Heart left ventricle (tissue), 16 donors: ENCODE measurements at regions not wholly inside any gene's neighbourhood (a gene's known extent, or its start where the extent isn't known, plus 50 kb on each side); places are given as distances from the start of the nearest gene placed in this dataset.

ENCODE experiments used
- ATAC-seq, 4 donors: fragments of 200-7000 bp; cut with Tn5 transposase; one replicate each; pipeline ENCODE4 v1.9.1; 2020 to 2022; ENCODE audit warnings: moderate library complexity in 4 of 4, mild to moderate bottlenecking in 3 of 4, moderate number of reproducible peaks in 1 of 4
- DNase-seq, 5 donors: peaks; one replicate each; pipeline ENCODE4 v3.0.0-alpha.2; 2020
- H3K27ac ChIP-seq, 12 donors: fragments of 200-600 bp; sonication (generic) in 4 of 12; one replicate each; pipeline versions ENCODE4 v1.5.0 to v1.8.0; 2016 to 2022; ENCODE audit warnings: mild to moderate bottlenecking in 2 of 12
- H3K27me3 ChIP-seq, 9 donors: fragments of 200-600 bp; sonication (generic) in 2 of 9; one replicate each; pipeline versions ENCODE4 v1.5.1 to v1.8.0; 2016 to 2022; ENCODE audit warnings: mild to moderate bottlenecking in 3 of 9
- H3K36me3 ChIP-seq, 9 donors: fragments of 200-600 bp; sonication (generic) in 2 of 9; one replicate each; pipeline versions ENCODE4 v1.5.0 to v1.8.0; 2018 to 2022; ENCODE audit warnings: mild to moderate bottlenecking in 2 of 9
- H3K4me1 ChIP-seq, 12 donors: fragments of 200-600 bp; sonication (generic) in 4 of 12; one replicate each; pipeline versions ENCODE4 v1.5.0 to v1.8.0; 2016 to 2022; ENCODE audit warnings: mild to moderate bottlenecking in 3 of 12
- H3K4me3 ChIP-seq, 12 donors: fragments of 200-600 bp; sonication (generic) in 4 of 12; one replicate each; pipeline versions ENCODE4 v1.5.0 to v1.8.0; 2017 to 2022; ENCODE audit warnings: mild to moderate bottlenecking in 9 of 12, moderate library complexity in 4 of 12
- H3K9me3 ChIP-seq, 12 donors: fragments of 200-600 bp; sonication (generic) in 4 of 12; one replicate each; pipeline versions ENCODE4 v1.5.0 to v1.8.0; 2016 to 2022; ENCODE audit warnings: mild to moderate bottlenecking in 1 of 12
- CTCF ChIP-seq, 12 donors: fragments of 200-600 bp; sonication (generic) in 4 of 12; IDR thresholded peaks; one replicate each; pipeline versions ENCODE4 v1.5.0 to v1.8.0; 2018 to 2022; ENCODE audit warnings: antibody characterized with exemption in 12 of 12, mild to moderate bottlenecking in 5 of 12
- POLR2A ChIP-seq, 2 donors: fragments of 450-650 bp; IDR thresholded peaks; one replicate each; pipeline ENCODE4 v1.6.1; 2017; ENCODE audit warnings: antibody characterized with exemption in 2 of 2, mild to moderate bottlenecking in 2 of 2, moderate library complexity in 2 of 2
- WGBS, 4 donors: extraction: QIAGEN DNeasy Blood & Tissue Kit in 2 of 4; methylation state at CpG; one replicate each; pipeline versions ENCODE4 v1.1.5 to v1.1.7; 2013 to 2018; 5-methylcytosine and 5-hydroxymethylcytosine counted together
- intact Hi-C, 10 donors: fragments of 100-400 bp; cut with DNase I; formaldehyde crosslinking; loops; one replicate each; pipeline versions ENCODE4 v1.11.1 to v1.14.2; 2022
- donor health status: ischemic (EF 13 %, LVEDD 7.1; RV severe dilation, severe dysfunction).
- donor health status: healthy with polysubstance abuse.
- donor health status: DM: no; HTN: yes; CAD: no.
- donor health status: DM: no; HTN: no; CAD: no.
- donor health status: ischemic (EF 25% LVEDD 6.9; RV normal size, moderate dysfunction).
- donor health status: ischemic (EF 25% LVEDD 5.7; RV mildly dilated, moderate dysfunction).
- donor health status: healthy.
- donor health status: DM: yes; HTN: yes; CAD: no.
- donor health status: ischemic (EF 35%, LVEDD 5.7; RV mildly dilated, moderate dysfunction).
- donor health status: nonischemic (EF 11% LVEDD 7.7; RV severe dilation, severe dysfunction).
- donor health status: DM: yes; HTN: yes; CAD: no.
- donor health status: PGD.
- donor health status: ischemic (EF 29% LVEDD 5.4; RV normal size, mild dysfunction).
- donor health status: nonischemic (EF 23%, LVEDD 6.1; RV moderate dilation, normal function).

- Histone ChIP-seq H3K27ac (no peak overlapping the region), H3K9me3 (peaks cover 0 to 11% (median 0%) of the 10 kb centered on the region in 12 donors), H3K4me1 (peaks cover 0 to 4% (median 0%) of the 10 kb centered on the region in 12 donors), H3K36me3 (no peaks in the 10 kb centered on the region), H3K27me3 (no peaks in the 10 kb centered on the region), H3K4me3 (no peak overlapping the region)
- WGBS, 4 donors, result 63 to 91% (median 74%) methylated on average over 1 of the region's 1 CpG
- intact Hi-C loops, result no loop called here
- TF ChIP-seq POLR2A (IDR thresholded peaks at IDR 0.05) (no peak), CTCF (IDR thresholded peaks at IDR 0.05) (no peak)
- no peak for DNase-seq
- no peak for ATAC-seq
Measured at GRCh38 chr12:115898670-115899069, 378.8 kb downstream of the MED13L start.

- Histone ChIP-seq H3K36me3 (no peaks in the 10 kb centered on the region), H3K9me3 (peaks cover 0 to 2% (median 0%) of the 10 kb centered on the region in 12 donors), H3K27me3 (peaks cover 0 to 3% (median 0%) of the 10 kb centered on the region in 9 donors), H3K4me1 (peaks cover 0 to 4% (median 0%) of the 10 kb centered on the region in 12 donors), H3K4me3 (no peak overlapping the region), H3K27ac (no peak overlapping the region)
- DNase-seq, result no peak
- TF ChIP-seq POLR2A (IDR thresholded peaks at IDR 0.05) (no peak), CTCF (IDR thresholded peaks at IDR 0.05) (no peak)
- intact Hi-C loops, result no loop called here
- WGBS, 4 donors, result 54 to 77% (median 68%) methylated on average over 3 of the region's 3 CpGs
- no peak for ATAC-seq
Measured at GRCh38 chr12:115897729-115898128, 379.8 kb downstream of the MED13L start.

DNA sequence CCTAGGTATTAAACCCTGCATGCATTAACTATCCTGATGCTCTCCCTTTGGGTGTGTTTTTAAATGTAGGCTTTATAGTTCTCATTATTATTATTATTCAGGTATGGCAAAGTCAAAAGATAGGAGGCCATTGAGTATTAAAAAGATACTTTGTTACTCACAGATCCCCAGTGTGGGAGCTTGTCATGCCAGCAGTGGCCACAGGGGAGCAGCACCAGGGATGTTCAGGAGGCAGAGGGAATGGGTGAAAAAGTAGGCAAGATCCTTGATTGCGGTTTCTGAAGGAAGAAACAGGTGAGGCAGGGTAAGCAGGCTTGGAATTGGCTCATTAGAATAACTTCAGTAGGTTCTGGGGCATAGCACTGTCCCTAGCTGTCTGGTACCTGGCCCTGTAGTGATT, 382.2 kb downstream of the MED13L start:
- H3K27me3 ChIP-seq, result peaks cover 0 to 3% (median 0%) of the 10 kb centered on the region in 9 donors
- 84 to 93% (median 87%) methylated on average over 1 of the region's 1 CpG for WGBS, 4 donors
- no peaks in the 10 kb centered on the region for H3K4me1 ChIP-seq
- TF ChIP-seq CTCF (IDR thresholded peaks at IDR 0.05) (peak in 2 of 12 donors; percentile 10 to 23), POLR2A (IDR thresholded peaks at IDR 0.05) (no peak)
- H3K36me3 ChIP-seq, result no peaks in the 10 kb centered on the region
- ATAC-seq (no peak), DNase-seq (no peak)
- no peaks in the 10 kb centered on the region for H3K9me3 ChIP-seq
- no peak overlapping the region for H3K27ac ChIP-seq
- no peak overlapping the region for H3K4me3 ChIP-seq
- intact Hi-C loops, result no loop called here

- H3K27me3 ChIP-seq, result peaks cover 0 to 6% (median 0%) of the 10 kb centered on the region in 9 donors
- no peak for DNase-seq
- 46 to 59% (median 51%) methylated on average over 6 of the region's 6 CpGs for WGBS, 4 donors
- ATAC-seq, result no peak
- no peak overlapping the region for H3K27ac ChIP-seq
- intact Hi-C loops, result no loop called here
- H3K4me3 ChIP-seq, result no peak overlapping the region
- H3K4me1 ChIP-seq, result no peaks in the 10 kb centered on the region
- H3K36me3 ChIP-seq, result no peaks in the 10 kb centered on the region
- no peak for TF ChIP-seq CTCF (IDR thresholded peaks at IDR 0.05)
- no peak for TF ChIP-seq POLR2A (IDR thresholded peaks at IDR 0.05)
- no peaks in the 10 kb centered on the region for H3K9me3 ChIP-seq
Measured at GRCh38 chr12:115891556-115892164, 385.8 kb downstream of the MED13L start.
